T-cell (primary cell): ENCODE measurements at regions not wholly inside any gene's neighbourhood (a gene's known extent, or its start where the extent isn't known, plus 50 kb on each side); places are given as distances from the start of the nearest gene placed in this dataset.

Source experiments
- ATAC-seq, 4 experiments: fragments of 200-7000 bp in 3 of 4; fragments of 150-1000 bp in 1 of 4; cut with Tn5 transposase; replicated peaks in 1 of 4; 1 replicate in 3 of 4; 2 replicates in 1 of 4; pipeline ENCODE4 v1.10.0; 2021; ENCODE audit warnings: moderate library complexity in 3 of 4, mild to moderate bottlenecking in 2 of 4, moderate number of reproducible peaks in 1 of 4
- CTCF ChIA-PET, 2 donors: fragments of 300-600 bp; sonication (Branson Sonifier 250); formaldehyde crosslinking; loops; one replicate each; lab custom pipeline; 2022; ENCODE audit warnings: antibody characterized with exemption in 2 of 2; lab: Charles Lee
- POLR2A ChIA-PET, 2 donors: fragments of 300-600 bp; sonication (Branson Sonifier 250); formaldehyde crosslinking; loops; one replicate each; lab custom pipeline; 2022; ENCODE audit warnings: antibody characterized with exemption in 2 of 2; lab: Charles Lee
- DNase-seq, 35 experiments: peaks; one replicate each; pipeline versions ENCODE4 v3.0.0 to v3.0.0-alpha.2; 2013 to 2023
- H3K27ac ChIP-seq: one replicate; pipeline ENCODE4 v1.5.1; 2013; ENCODE audit warnings: low read length
- H3K27me3 ChIP-seq, 2 experiments: replicated peaks in 1 of 2; 1 replicate in 1 of 2; 2 replicates in 1 of 2; pipeline versions ENCODE4 v1.6.1 to v1.7.0; 2013; ENCODE audit warnings: low read length in 1 of 2, mixed read lengths in 1 of 2; ENCODE audit not compliant: control insufficient read depth in 2 of 2, insufficient read depth in 2 of 2; ENCODE audit errors: extremely low read depth in 1 of 2
- H3K36me3 ChIP-seq, 2 donors: 1 replicate in 1 of 2; 2 replicates in 1 of 2; pipeline versions ENCODE4 v1.6.1 to v1.7.0; 2013; ENCODE audit warnings: low read length in 1 of 2; ENCODE audit not compliant: control insufficient read depth in 2 of 2, insufficient read depth in 1 of 2; ENCODE audit errors: extremely low read depth in 1 of 2
- H3K4me1 ChIP-seq, 2 experiments: 1 replicate in 1 of 2; 2 replicates in 1 of 2; pipeline versions ENCODE4 v1.6.1 to v1.7.0; 2013; ENCODE audit warnings: low read length in 2 of 2, mixed read lengths in 1 of 2; ENCODE audit not compliant: insufficient read depth in 2 of 2, control insufficient read depth in 1 of 2; ENCODE audit errors: extremely low read depth in 1 of 2
- H3K4me3 ChIP-seq, 2 donors: 1 replicate in 1 of 2; 2 replicates in 1 of 2; pipeline versions ENCODE4 v1.5.1 to v1.7.0; 2013; ENCODE audit warnings: mild to moderate bottlenecking in 2 of 2, low read length in 1 of 2, moderate library complexity in 1 of 2; ENCODE audit not compliant: control insufficient read depth in 1 of 2; ENCODE audit errors: extremely low read depth in 1 of 2
- H3K9me3 ChIP-seq: 2 replicates; pipeline ENCODE4 v1.7.0; 2013
- H3K27ac Mint-ChIP-seq, 2 donors: one replicate each; pipeline ENCODE4 v1.8.0; 2020 to 2021; ENCODE audit warnings: mild to moderate bottlenecking in 2 of 2, mixed read lengths in 2 of 2
- H3K27me3 Mint-ChIP-seq, 2 donors: one replicate each; pipeline ENCODE4 v1.8.0; 2021 to 2022; ENCODE audit warnings: mixed read lengths in 2 of 2
- H3K36me3 Mint-ChIP-seq: one replicate; pipeline ENCODE4 v1.8.0; 2021; ENCODE audit warnings: mixed read lengths
- H3K4me1 Mint-ChIP-seq, 3 donors: one replicate each; pipeline ENCODE4 v1.8.0; 2020 to 2022; ENCODE audit warnings: mixed read lengths in 3 of 3, mild to moderate bottlenecking in 1 of 3
- H3K4me3 Mint-ChIP-seq, 3 donors: one replicate each; pipeline ENCODE4 v1.8.0; 2020 to 2022; ENCODE audit warnings: mild to moderate bottlenecking in 3 of 3, mixed read lengths in 3 of 3, moderate library complexity in 3 of 3
- H3K9me3 Mint-ChIP-seq, 3 donors: one replicate each; pipeline ENCODE4 v1.8.0; 2020 to 2022; ENCODE audit warnings: mixed read lengths in 3 of 3
- WGBS: methylation state at CpG from one replicate; pipeline ENCODE4 v1.1.5; 2013; ENCODE audit warnings: missing lambda C conversion rate; ENCODE audit not compliant: insufficient coverage; 5-methylcytosine and 5-hydroxymethylcytosine counted together

DNA sequence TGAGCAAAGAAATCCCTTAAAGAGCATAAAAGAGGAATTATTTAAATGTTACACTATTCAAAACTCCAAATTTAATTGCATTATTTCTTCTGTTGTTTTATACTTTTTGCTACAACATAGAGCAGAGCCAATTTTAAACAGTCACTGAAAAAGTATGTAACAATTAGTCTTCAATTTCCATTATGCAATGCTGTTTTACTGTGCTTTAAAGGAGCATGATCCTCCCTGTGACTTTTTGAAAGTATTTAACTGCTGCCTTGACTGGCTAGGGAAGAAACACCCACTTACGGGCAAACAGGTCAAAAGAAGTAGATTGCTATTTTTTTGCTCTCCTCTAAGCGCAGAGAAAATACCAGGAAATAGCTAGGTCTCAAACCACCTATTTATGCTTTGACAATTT is 217.4 kb upstream of the GCFC2 start:
- H3K36me3 ChIP-seq = no peaks in the 10 kb centered on the region
- no peaks in the 10 kb centered on the region for H3K9me3 ChIP-seq
- Mint-ChIP-seq H3K27me3 (no peaks in the 10 kb centered on the region), H3K9me3 (peaks cover 0 to 4% (median 0%) of the 10 kb centered on the region in 3 donors), H3K4me3 (no peak overlapping the region), H3K4me1 (no peaks in the 10 kb centered on the region), H3K27ac (no peak overlapping the region), H3K36me3 (no peaks in the 10 kb centered on the region)
- no peak overlapping the region for H3K27ac ChIP-seq
- ATAC-seq (no peak), DNase-seq (no peak)
- H3K4me1 ChIP-seq = no peaks in the 10 kb centered on the region
- no peaks in the 10 kb centered on the region for H3K27me3 ChIP-seq
- 80% methylated on average over 1 of the region's 2 CpGs for WGBS
- ChIA-PET CTCF (no interaction called here), POLR2A (no interaction called here)
- H3K4me3 ChIP-seq = no peak overlapping the region

DNA sequence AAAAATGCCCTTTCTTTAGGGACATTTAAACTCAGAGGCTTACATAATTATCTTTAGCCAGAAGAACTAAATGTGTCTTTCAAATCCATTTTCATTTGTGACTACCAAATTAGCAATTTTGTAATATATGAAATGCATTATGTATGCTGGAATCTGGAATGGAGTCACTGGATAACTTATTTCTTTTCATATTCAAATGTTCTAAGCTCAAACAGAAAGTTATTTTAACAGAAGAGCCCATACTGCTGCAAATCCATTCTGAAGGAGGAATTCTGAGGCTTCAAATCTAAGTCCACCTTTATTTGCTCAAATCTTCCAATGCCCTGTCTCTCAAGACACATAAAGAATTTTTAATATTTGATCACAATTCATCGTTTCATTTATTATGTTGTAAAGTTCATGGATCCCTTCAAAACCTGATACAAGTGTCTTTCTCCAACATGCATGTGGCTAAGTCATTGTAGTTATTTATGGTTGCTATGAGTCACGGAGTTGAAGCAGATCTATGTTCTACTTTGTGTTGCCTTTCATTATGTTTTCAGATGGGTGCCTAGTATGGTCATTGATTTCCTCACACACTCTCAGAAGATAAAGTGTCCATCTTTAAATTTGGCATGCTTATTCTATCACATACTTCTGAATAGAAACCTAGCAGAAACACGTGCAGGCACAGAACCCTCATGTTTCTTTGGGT is 214.8 kb upstream of the GCFC2 start:
- POLR2A ChIA-PET = no interaction called here
- no peak overlapping the region for H3K27ac Mint-ChIP-seq
- H3K27me3 Mint-ChIP-seq = no peaks in the 10 kb centered on the region
- no peak overlapping the region for H3K4me3 Mint-ChIP-seq
- peaks cover 0 to 4% (median 0%) of the 10 kb centered on the region in 3 donors for H3K9me3 Mint-ChIP-seq
- H3K9me3 ChIP-seq = no peaks in the 10 kb centered on the region
- no peak for DNase-seq
- H3K27me3 ChIP-seq = no peaks in the 10 kb centered on the region
- no peak overlapping the region for H3K4me3 ChIP-seq
- H3K4me1 Mint-ChIP-seq = no peaks in the 10 kb centered on the region
- no peaks in the 10 kb centered on the region for H3K36me3 ChIP-seq
- H3K36me3 Mint-ChIP-seq = no peaks in the 10 kb centered on the region
- CTCF ChIA-PET = no interaction called here
- WGBS = no CpG with 5 or more reads among the region's 3 CpGs
- no peak overlapping the region for H3K27ac ChIP-seq
- ATAC-seq = no peak
- H3K4me1 ChIP-seq = no peaks in the 10 kb centered on the region

DNA sequence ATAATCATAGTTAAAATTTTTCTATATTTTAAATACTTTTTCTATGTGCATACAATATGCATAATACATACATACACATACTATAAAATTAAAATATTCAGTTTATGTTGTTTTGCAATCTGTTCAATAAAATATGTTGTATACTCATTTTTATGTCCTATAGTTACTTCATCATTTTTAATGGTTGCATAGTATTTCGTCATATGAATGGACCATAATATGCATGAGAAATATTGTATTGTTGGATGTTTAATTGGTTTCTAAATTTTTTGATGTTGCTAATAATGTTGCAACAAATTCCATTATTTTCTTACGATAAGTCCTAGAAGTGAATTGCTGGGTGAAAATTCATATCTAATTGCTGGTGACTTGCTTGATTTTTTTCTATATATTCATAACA is 211.5 kb upstream of the GCFC2 start:
- WGBS = no CpG with 5 or more reads among the region's 2 CpGs
- Mint-ChIP-seq H3K9me3 (peaks cover 2 to 6% (median 5%) of the 10 kb centered on the region in 3 donors), H3K27ac (no peak overlapping the region), H3K4me1 (no peaks in the 10 kb centered on the region), H3K36me3 (no peaks in the 10 kb centered on the region), H3K4me3 (no peak overlapping the region), H3K27me3 (no peaks in the 10 kb centered on the region)
- Histone ChIP-seq H3K9me3 (no peaks in the 10 kb centered on the region), H3K4me3 (no peak overlapping the region), H3K36me3 (no peaks in the 10 kb centered on the region), H3K27ac (no peak overlapping the region), H3K4me1 (no peaks in the 10 kb centered on the region), H3K27me3 (no peaks in the 10 kb centered on the region)
- ATAC-seq (no peak), DNase-seq (no peak)
- CTCF ChIA-PET = no interaction called here
- POLR2A ChIA-PET = no interaction called here

DNA sequence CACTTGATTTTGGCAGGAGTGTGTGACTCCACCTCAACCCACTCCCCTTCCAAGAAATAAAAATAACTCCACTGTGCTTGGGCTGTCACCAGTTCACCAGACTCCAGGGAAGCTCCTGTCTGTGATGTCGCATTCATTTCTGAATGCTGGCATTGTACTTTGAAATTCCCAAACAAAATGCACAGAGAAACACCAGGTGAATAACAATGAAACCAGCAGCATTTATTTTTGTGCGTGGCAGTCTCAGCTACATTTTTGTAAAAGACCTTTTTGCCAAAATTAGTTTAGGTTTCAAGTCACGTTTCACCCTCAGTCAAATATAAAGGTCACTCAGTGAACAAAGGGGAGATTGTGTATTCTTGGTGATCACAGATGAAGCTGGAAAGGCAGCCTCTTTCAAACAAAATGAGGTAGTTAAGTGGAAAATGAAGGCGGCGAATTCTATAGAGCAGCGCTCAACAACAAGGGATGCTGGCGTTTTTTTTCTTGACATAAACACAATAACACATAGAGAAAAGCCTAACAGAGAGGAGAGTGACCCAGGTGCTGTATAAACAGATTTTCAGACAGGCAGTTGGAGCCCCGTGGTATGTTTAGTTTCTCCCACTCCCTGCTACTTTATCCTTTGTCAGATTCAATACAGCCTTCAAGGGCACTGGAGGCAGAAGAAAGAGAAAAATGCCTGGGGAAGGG is 210.3 kb upstream of the GCFC2 start:
- DNase-seq (no peak), ATAC-seq (no peak)
- Histone ChIP-seq H3K9me3 (no peaks in the 10 kb centered on the region), H3K27me3 (no peaks in the 10 kb centered on the region), H3K4me1 (no peaks in the 10 kb centered on the region), H3K36me3 (no peaks in the 10 kb centered on the region), H3K4me3 (no peak overlapping the region), H3K27ac (no peak overlapping the region)
- no peak overlapping the region for H3K27ac Mint-ChIP-seq
- 67% methylated on average over 1 of the region's 8 CpGs for WGBS
- no peak overlapping the region for H3K4me3 Mint-ChIP-seq
- no peaks in the 10 kb centered on the region for H3K27me3 Mint-ChIP-seq
- no peaks in the 10 kb centered on the region for H3K36me3 Mint-ChIP-seq
- H3K4me1 Mint-ChIP-seq = no peaks in the 10 kb centered on the region
- POLR2A ChIA-PET = no interaction called here
- peaks cover 2 to 6% (median 5%) of the 10 kb centered on the region in 3 donors for H3K9me3 Mint-ChIP-seq
- CTCF ChIA-PET = no interaction called here

DNA sequence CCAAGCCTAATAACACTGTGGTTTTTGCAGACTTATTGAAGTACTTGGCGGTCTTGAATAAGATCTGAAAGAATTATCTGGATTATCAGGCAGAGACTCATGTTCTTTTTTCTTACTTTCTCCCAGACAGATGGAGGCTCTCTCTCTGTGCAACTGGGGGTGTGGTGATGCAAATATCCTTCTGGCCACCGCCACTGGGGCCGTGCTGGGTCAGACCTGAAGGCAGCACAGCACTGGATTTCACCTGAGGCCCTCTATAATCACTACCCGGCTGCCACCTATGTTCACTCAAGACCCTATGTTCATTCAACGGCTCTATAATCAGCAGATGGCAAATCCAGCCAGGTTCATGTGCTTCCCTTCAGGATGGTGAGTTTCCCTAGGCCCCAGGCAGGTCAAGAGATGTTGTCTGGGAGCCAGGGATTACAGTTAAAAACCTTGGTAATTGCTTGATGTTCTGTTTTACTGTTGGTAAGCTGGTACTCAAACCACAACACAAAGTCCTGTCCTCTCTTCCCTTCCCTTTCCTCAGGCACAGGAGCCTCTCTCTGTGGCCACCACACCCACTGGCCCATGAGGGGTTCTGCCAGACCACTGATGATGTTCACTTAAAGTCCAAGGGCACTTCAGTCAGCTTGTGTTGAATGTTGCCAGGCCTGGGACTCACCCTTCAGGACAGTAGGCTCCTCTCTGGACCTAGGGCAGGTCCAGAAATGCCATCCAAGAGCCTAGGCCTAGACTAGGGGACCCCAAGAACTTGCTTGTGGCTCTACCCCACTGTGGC is 205.3 kb upstream of the GCFC2 start:
- Mint-ChIP-seq H3K4me3 (no peak overlapping the region), H3K4me1 (no peaks in the 10 kb centered on the region), H3K36me3 (no peaks in the 10 kb centered on the region), H3K9me3 (peaks cover 5 to 17% (median 11%) of the 10 kb centered on the region in 3 donors), H3K27me3 (no peaks in the 10 kb centered on the region), H3K27ac (no peak overlapping the region)
- H3K4me1 ChIP-seq = no peaks in the 10 kb centered on the region
- no peak overlapping the region for H3K27ac ChIP-seq
- POLR2A ChIA-PET = no interaction called here
- ATAC-seq = no peak
- H3K27me3 ChIP-seq = no peaks in the 10 kb centered on the region
- H3K9me3 ChIP-seq = no peaks in the 10 kb centered on the region
- no peaks in the 10 kb centered on the region for H3K36me3 ChIP-seq
- DNase-seq = no peak
- no peak overlapping the region for H3K4me3 ChIP-seq
- WGBS = 50% methylated on average over 1 of the region's 5 CpGs
- CTCF ChIA-PET = no interaction called here

DNA sequence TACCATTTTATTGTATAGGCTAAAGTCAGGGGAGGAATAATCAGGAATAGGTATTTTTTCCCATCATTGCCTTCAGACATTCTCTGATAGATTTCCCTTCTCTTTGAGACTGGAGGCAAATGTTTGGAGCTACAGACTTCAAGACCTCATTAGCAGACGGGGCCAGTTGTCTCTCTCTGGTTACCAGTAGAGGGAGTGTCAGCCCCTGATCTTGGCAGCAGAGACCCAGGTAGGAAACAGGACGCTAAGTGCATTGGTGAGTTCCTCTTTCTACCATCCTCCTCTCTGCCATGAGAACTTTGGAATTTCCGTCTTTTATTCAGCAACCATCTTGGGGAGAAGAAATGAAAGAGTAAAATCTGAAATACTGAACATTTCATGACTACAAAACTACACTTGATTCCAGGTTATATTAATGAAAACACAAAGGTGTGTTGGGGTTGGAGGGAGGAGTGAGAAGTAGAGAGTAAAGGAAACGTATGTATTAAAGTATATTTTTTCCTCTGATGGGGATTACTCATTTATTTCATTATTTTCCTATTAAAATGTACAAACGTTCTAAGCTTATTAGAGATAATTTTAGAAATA is 186.2 kb upstream of the GCFC2 start:
- H3K27ac Mint-ChIP-seq = no peak overlapping the region
- Histone ChIP-seq H3K9me3 (no peaks in the 10 kb centered on the region), H3K27ac (no peak overlapping the region), H3K4me3 (no peak overlapping the region), H3K36me3 (no peaks in the 10 kb centered on the region), H3K4me1 (no peaks in the 10 kb centered on the region), H3K27me3 (no peaks in the 10 kb centered on the region)
- no peak overlapping the region for H3K4me3 Mint-ChIP-seq
- H3K9me3 Mint-ChIP-seq = peaks cover 0 to 4% (median 1%) of the 10 kb centered on the region in 3 donors
- H3K27me3 Mint-ChIP-seq = peaks cover 0 to 6% of the 10 kb centered on the region in 2 donors
- ATAC-seq = no peak
- no peak for DNase-seq
- no CpG with 5 or more reads among the region's 5 CpGs for WGBS
- POLR2A ChIA-PET = no interaction called here
- CTCF ChIA-PET = no interaction called here
- H3K36me3 Mint-ChIP-seq = no peaks in the 10 kb centered on the region
- no peaks in the 10 kb centered on the region for H3K4me1 Mint-ChIP-seq
